H1 (cell line): ENCODE measurements at regions not wholly inside any gene's neighbourhood (a gene's known extent, or its start where the extent isn't known, plus 50 kb on each side); places are given as distances from the start of the nearest gene placed in this dataset.

Source experiments
- ATF3 ChIP-seq: IDR thresholded peaks from 2 replicates; pipeline ENCODE4 v1.6.1; 2011; ENCODE audit warnings: low read depth, mild to moderate bottlenecking, low read length; ENCODE audit not compliant: insufficient read depth
- CEBPB ChIP-seq: IDR thresholded peaks from 2 replicates; pipeline ENCODE4 v1.6.1; 2012; ENCODE audit warnings: low read depth, low read length
- CTBP2 ChIP-seq: IDR thresholded peaks from 2 replicates; pipeline ENCODE4 v1.7.0; 2011; ENCODE audit warnings: borderline replicate concordance, mild to moderate bottlenecking, moderate library complexity, mixed read lengths, low read length; ENCODE audit not compliant: insufficient read depth, insufficient read length
- EP300 ChIP-seq, 2 experiments: IDR thresholded peaks; 1 replicate in 1 of 2; 2 replicates in 1 of 2; pipeline ENCODE4 v1.6.1; 2011 to 2012; ENCODE audit warnings: low read depth in 2 of 2, low read length in 2 of 2, mild to moderate bottlenecking in 2 of 2, borderline replicate concordance in 1 of 2, inconsistent platforms in 1 of 2, moderate library complexity in 1 of 2
- JUND ChIP-seq: IDR thresholded peaks from 2 replicates; pipeline ENCODE4 v1.6.1; 2011; ENCODE audit warnings: mild to moderate bottlenecking, improper control_type of control experiment, low read length
- POLR2A ChIP-seq, 2 experiments: IDR thresholded peaks; 1 replicate in 1 of 2; 2 replicates in 1 of 2; pipeline ENCODE4 v1.6.1; 2011; ENCODE audit warnings: low read depth in 2 of 2, low read length in 2 of 2, mild to moderate bottlenecking in 2 of 2; ENCODE audit errors: control extremely low read depth in 1 of 2
- SP2 ChIP-seq: IDR thresholded peaks from 2 replicates; pipeline ENCODE4 v1.6.1; 2012; ENCODE audit warnings: mild to moderate bottlenecking, low read length, inconsistent platforms
- SUZ12 ChIP-seq: fragments of 200-600 bp; sonication (generic); IDR thresholded peaks from 2 replicates; pipeline ENCODE4 v1.6.1; 2012; ENCODE audit warnings: mild to moderate bottlenecking, inconsistent platforms, low read length, moderate library complexity, mixed read lengths
- TCF12 ChIP-seq: IDR thresholded peaks from 2 replicates; pipeline ENCODE4 v1.6.1; 2011; ENCODE audit warnings: low read depth, mild to moderate bottlenecking, low read length
- TF ChIP-seq, protein P1 (sequence below), 3 experiments: IDR thresholded peaks; 1 replicate in 2 of 3; 2 replicates in 1 of 3; pipeline versions ENCODE4 v1.5.1 to v1.6.1; 2011; ENCODE audit warnings: low read length in 3 of 3, mild to moderate bottlenecking in 3 of 3, inconsistent platforms in 2 of 3, low read depth in 1 of 3, moderate library complexity in 1 of 3; ENCODE audit not compliant: insufficient read depth in 1 of 3; ENCODE audit errors: control extremely low read depth in 1 of 3

- TF ChIP-seq, protein P1, sequence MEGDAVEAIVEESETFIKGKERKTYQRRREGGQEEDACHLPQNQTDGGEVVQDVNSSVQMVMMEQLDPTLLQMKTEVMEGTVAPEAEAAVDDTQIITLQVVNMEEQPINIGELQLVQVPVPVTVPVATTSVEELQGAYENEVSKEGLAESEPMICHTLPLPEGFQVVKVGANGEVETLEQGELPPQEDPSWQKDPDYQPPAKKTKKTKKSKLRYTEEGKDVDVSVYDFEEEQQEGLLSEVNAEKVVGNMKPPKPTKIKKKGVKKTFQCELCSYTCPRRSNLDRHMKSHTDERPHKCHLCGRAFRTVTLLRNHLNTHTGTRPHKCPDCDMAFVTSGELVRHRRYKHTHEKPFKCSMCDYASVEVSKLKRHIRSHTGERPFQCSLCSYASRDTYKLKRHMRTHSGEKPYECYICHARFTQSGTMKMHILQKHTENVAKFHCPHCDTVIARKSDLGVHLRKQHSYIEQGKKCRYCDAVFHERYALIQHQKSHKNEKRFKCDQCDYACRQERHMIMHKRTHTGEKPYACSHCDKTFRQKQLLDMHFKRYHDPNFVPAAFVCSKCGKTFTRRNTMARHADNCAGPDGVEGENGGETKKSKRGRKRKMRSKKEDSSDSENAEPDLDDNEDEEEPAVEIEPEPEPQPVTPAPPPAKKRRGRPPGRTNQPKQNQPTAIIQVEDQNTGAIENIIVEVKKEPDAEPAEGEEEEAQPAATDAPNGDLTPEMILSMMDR (IDR thresholded peaks at IDR 0.05; ENCODE audit: control extremely low read depth in 1 of 3, insufficient read depth in 1 of 3, low read depth in 1 of 3, low read length in 3 of 3), result no peak
- TF ChIP-seq SP2 (no peak), POLR2A (IDR thresholded peaks at IDR 0.05; ENCODE audit: control extremely low read depth in 1 of 2, low read depth in 2 of 2, low read length in 2 of 2) (no peak), SUZ12 (no peak), JUND (no peak), CTBP2 (no peak), EP300 (IDR thresholded peaks at IDR 0.05; ENCODE audit: borderline replicate concordance in 1 of 2, low read depth in 2 of 2, low read length in 2 of 2) (no peak), TCF12 (no peak), CEBPB (no peak), ATF3 (no peak)
Observed at GRCh38 chr1:65703853-65704252, 88.8 kb upstream of the PDE4B start.
